Thymus (tissue), 11 donors: ENCODE measurements at regions not wholly inside any gene's neighbourhood (a gene's known extent, or its start where the extent isn't known, plus 50 kb on each side); places are given as distances from the start of the nearest gene placed in this dataset.

ENCODE experiments used
- DNase-seq, 9 donors: peaks; one replicate each; pipeline ENCODE4 v3.0.0-alpha.2; 2013; ENCODE audit warnings: low spot score in 9 of 9, low read depth in 6 of 9, missing footprints in 1 of 9
- H3K27ac ChIP-seq, 2 donors: one replicate each; pipeline ENCODE4 v1.5.1; 2013; ENCODE audit warnings: control low read depth in 1 of 2, low read depth in 1 of 2, low read length in 1 of 2, mild to moderate bottlenecking in 1 of 2, moderate library complexity in 1 of 2
- H3K27me3 ChIP-seq, 2 donors: one replicate each; pipeline ENCODE4 v1.5.1; 2013; ENCODE audit warnings: low read length in 1 of 2; ENCODE audit not compliant: control insufficient read depth in 2 of 2, insufficient read depth in 1 of 2
- H3K36me3 ChIP-seq, 2 donors: one replicate each; pipeline ENCODE4 v1.5.1; 2013; ENCODE audit warnings: low read length in 1 of 2, mild to moderate bottlenecking in 1 of 2, moderate library complexity in 1 of 2; ENCODE audit not compliant: control insufficient read depth in 2 of 2, insufficient read depth in 2 of 2
- H3K4me1 ChIP-seq, 2 donors: one replicate each; pipeline ENCODE4 v1.5.1; 2013; ENCODE audit warnings: low read length in 2 of 2; ENCODE audit not compliant: control insufficient read depth in 2 of 2, insufficient read depth in 2 of 2
- H3K4me3 ChIP-seq, 2 donors: one replicate each; pipeline ENCODE4 v1.5.1; 2013; ENCODE audit warnings: low read length in 2 of 2, control low read depth in 1 of 2, mild to moderate bottlenecking in 1 of 2
- H3K9me3 ChIP-seq, 2 donors: one replicate each; pipeline ENCODE4 v1.5.1; 2013; ENCODE audit warnings: low read length in 1 of 2, mild to moderate bottlenecking in 1 of 2; ENCODE audit not compliant: control insufficient read depth in 2 of 2, insufficient read depth in 1 of 2
- WGBS: extraction: QIAGEN DNeasy Blood & Tissue Kit; methylation state at CpG from one replicate; pipeline ENCODE4 v1.1.7; 2013; 5-methylcytosine and 5-hydroxymethylcytosine counted together
- donor health status: healthy.

- H3K36me3 ChIP-seq, result no peaks in the 10 kb centered on the region
- peaks cover 0 to 12% of the 10 kb centered on the region in 2 donors for H3K9me3 ChIP-seq
- no peaks in the 10 kb centered on the region for H3K4me1 ChIP-seq
- H3K27ac ChIP-seq, result no peak overlapping the region
- WGBS, result 71% methylated on average over 5 of the region's 5 CpGs
- DNase-seq, result no peak
- no peak overlapping the region for H3K4me3 ChIP-seq
- no peaks in the 10 kb centered on the region for H3K27me3 ChIP-seq
Observed at GRCh38 chrX:96002431-96002830, 682.2 kb upstream of the DIAPH2 start.

GRCh38 chrX:96004386-96004785 lies 680.3 kb upstream of the DIAPH2 start:
- H3K4me3 ChIP-seq, result no peak overlapping the region
- H3K27me3 ChIP-seq, result no peaks in the 10 kb centered on the region
- peaks cover 0 to 12% of the 10 kb centered on the region in 2 donors for H3K9me3 ChIP-seq
- WGBS, result 88% methylated on average over 2 of the region's 2 CpGs
- no peak overlapping the region for H3K27ac ChIP-seq
- H3K36me3 ChIP-seq, result no peaks in the 10 kb centered on the region
- no peak for DNase-seq
- no peaks in the 10 kb centered on the region for H3K4me1 ChIP-seq

GRCh38 chrX:96006281-96006680 lies 678.4 kb upstream of the DIAPH2 start:
- WGBS, result 90% methylated on average over 4 of the region's 4 CpGs

GRCh38 chrX:96027407-96027806 lies 657.2 kb upstream of the DIAPH2 start:
- no peak overlapping the region for H3K4me3 ChIP-seq
- H3K9me3 ChIP-seq, result no peaks in the 10 kb centered on the region
- H3K27me3 ChIP-seq, result no peaks in the 10 kb centered on the region
- no peak for DNase-seq
- no peak overlapping the region for H3K27ac ChIP-seq
- H3K4me1 ChIP-seq, result no peaks in the 10 kb centered on the region
- no peaks in the 10 kb centered on the region for H3K36me3 ChIP-seq
- 81% methylated on average over 2 of the region's 2 CpGs for WGBS

More at GRCh38 chrX:96006281-96006680, 678.4 kb upstream of the DIAPH2 start:
- Histone ChIP-seq H3K9me3 (peaks cover 0 to 12% of the 10 kb centered on the region in 2 donors), H3K36me3 (no peaks in the 10 kb centered on the region), H3K27me3 (no peaks in the 10 kb centered on the region), H3K4me3 (no peak overlapping the region), H3K4me1 (no peaks in the 10 kb centered on the region), H3K27ac (no peak overlapping the region)
- DNase-seq, result no peak

- Histone ChIP-seq H3K4me3 (no peak overlapping the region), H3K36me3 (no peaks in the 10 kb centered on the region), H3K4me1 (no peaks in the 10 kb centered on the region), H3K27ac (no peak overlapping the region), H3K9me3 (no peaks in the 10 kb centered on the region), H3K27me3 (no peaks in the 10 kb centered on the region)
- DNase-seq, result no peak
- 86% methylated on average over 2 of the region's 2 CpGs for WGBS
Observed at GRCh38 chrX:96052078-96052477, 632.6 kb upstream of the DIAPH2 start.

- Histone ChIP-seq H3K27ac (no peak overlapping the region), H3K4me1 (no peaks in the 10 kb centered on the region), H3K27me3 (no peaks in the 10 kb centered on the region), H3K4me3 (no peak overlapping the region), H3K9me3 (peaks cover 0 to 8% of the 10 kb centered on the region in 2 donors), H3K36me3 (no peaks in the 10 kb centered on the region)
- DNase-seq, result no peak
Observed at GRCh38 chrX:96081891-96082290, 602.8 kb upstream of the DIAPH2 start.

- Histone ChIP-seq H3K9me3 (no peaks in the 10 kb centered on the region), H3K4me3 (no peak overlapping the region), H3K4me1 (no peaks in the 10 kb centered on the region), H3K36me3 (no peaks in the 10 kb centered on the region), H3K27ac (no peak overlapping the region), H3K27me3 (no peaks in the 10 kb centered on the region)
- no peak for DNase-seq
- 87% methylated on average over 5 of the region's 5 CpGs for WGBS
Observed at GRCh38 chrX:96094616-96095015, 590.0 kb upstream of the DIAPH2 start.

GRCh38 chrX:96098471-96098870 lies 586.2 kb upstream of the DIAPH2 start:
- H3K4me1 ChIP-seq, result no peaks in the 10 kb centered on the region
- H3K36me3 ChIP-seq, result no peaks in the 10 kb centered on the region
- H3K27me3 ChIP-seq, result no peaks in the 10 kb centered on the region
- H3K27ac ChIP-seq, result no peak overlapping the region
- H3K9me3 ChIP-seq, result peaks cover 0 to 7% of the 10 kb centered on the region in 2 donors
- no peak for DNase-seq
- no peak overlapping the region for H3K4me3 ChIP-seq
- 86% methylated on average over 1 of the region's 1 CpG for WGBS

- WGBS, result 91% methylated on average over 9 of the region's 9 CpGs
- DNase-seq, result no peak
Observed at GRCh38 chrX:96102997-96103396, 581.6 kb upstream of the DIAPH2 start.

GRCh38 chrX:96112689-96113088 lies 572.0 kb upstream of the DIAPH2 start:
- Histone ChIP-seq H3K4me3 (no peak overlapping the region), H3K4me1 (no peaks in the 10 kb centered on the region), H3K27me3 (no peaks in the 10 kb centered on the region), H3K36me3 (no peaks in the 10 kb centered on the region), H3K9me3 (no peaks in the 10 kb centered on the region), H3K27ac (no peak overlapping the region)
- WGBS, result 90% methylated on average over 1 of the region's 1 CpG
- DNase-seq, result no peak

More at GRCh38 chrX:96102997-96103396, 581.6 kb upstream of the DIAPH2 start:
- no peak overlapping the region for H3K27ac ChIP-seq
- peaks cover 0 to 7% of the 10 kb centered on the region in 2 donors for H3K9me3 ChIP-seq
- no peaks in the 10 kb centered on the region for H3K27me3 ChIP-seq
- H3K4me1 ChIP-seq, result no peaks in the 10 kb centered on the region
- H3K4me3 ChIP-seq, result no peak overlapping the region
- H3K36me3 ChIP-seq, result no peaks in the 10 kb centered on the region
